ENCODE measurements at regions not wholly inside any gene's neighbourhood (a gene's known extent, or its start where the extent isn't known, plus 50 kb on each side); places are given as distances from the start of the nearest gene placed in this dataset.

DNA sequence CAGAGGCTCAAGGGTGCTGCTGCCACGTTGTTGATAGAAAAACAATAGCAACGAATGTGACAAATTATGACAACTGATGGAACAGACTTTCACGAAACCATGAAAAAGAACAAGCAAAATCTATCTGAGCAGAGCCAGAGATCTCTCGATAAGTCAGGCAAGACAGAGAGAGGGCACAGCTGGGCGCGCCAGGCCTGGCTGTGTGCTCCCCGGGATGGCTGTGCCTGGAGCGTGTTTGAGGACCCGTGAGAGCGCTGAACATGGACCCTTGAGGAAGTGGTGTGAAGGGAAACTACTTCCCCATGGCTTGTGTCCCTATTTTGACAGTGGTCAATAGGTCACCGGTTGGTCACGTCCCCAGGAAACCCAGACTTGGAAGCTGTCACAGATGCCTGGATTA, 83.1 kb upstream of the FGF3 start:
- Histone ChIP-seq H3K36me3 (ENCODE audit: insufficient read depth, low read length) (no peaks in the 10 kb centered on the region), H3K4me3 (ENCODE audit: low read length in 2 of 2) (no peak overlapping the region), H3K4me1 (ENCODE audit: insufficient read depth, low read length) (no peaks in the 10 kb centered on the region), H3K27ac (ENCODE audit: low read depth, low read length) (no peak overlapping the region), H3K27me3 (ENCODE audit: insufficient read depth, low read length) (no peaks in the 10 kb centered on the region), H3K9me3 (ENCODE audit: control insufficient read depth in 1 of 2, low read length in 2 of 2) (no peaks in the 10 kb centered on the region)
- no peak for DNase-seq
- no peaks in the 10 kb centered on the region for H3K4me1 Mint-ChIP-seq
- POLR2A ChIA-PET (ENCODE audit: partially characterized antibody), result no interaction called here
- CTCF ChIA-PET (ENCODE audit: partially characterized antibody), result interaction anchor here (0.5 to 1.3 kb wide), 2 partner anchors 13 to 133 kb away, joined by 3 to 6 read pairs; no protein-coding TSS in a partner anchor
- peaks cover 14 to 24% of the 10 kb centered on the region in 2 donors for H3K27me3 Mint-ChIP-seq
- intact Hi-C loops (cut with micrococcal nuclease), result no loop called here
- no peak overlapping the region for H3K4me3 Mint-ChIP-seq
- H3K9me3 Mint-ChIP-seq, result no peaks in the 10 kb centered on the region
- no peak overlapping the region for H3K27ac Mint-ChIP-seq
- H3K36me3 Mint-ChIP-seq, result no peaks in the 10 kb centered on the region

DNA sequence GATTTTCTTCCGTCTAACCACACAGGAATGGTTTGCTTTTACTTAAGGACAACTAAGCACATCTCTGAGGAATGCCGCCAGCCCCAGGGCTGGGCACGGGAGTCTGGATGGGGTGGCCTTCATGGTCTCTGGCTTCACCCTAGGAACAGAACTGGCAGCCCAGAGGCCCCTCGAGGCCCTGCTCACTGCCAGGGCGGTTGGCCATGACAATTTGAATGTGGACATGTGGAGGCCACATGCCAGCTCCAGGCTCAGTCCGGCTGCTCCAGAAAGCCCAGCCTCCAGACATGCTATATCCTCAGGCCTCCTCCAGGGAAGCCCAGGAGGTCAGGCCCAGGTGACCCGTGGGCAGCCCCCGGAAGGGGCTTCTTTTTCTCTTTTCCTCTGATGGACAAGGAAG, 84.0 kb upstream of the FGF3 start:
- Mint-ChIP-seq H3K27me3 (peaks cover 14 to 29% of the 10 kb centered on the region in 2 donors), H3K27ac (no peak overlapping the region), H3K4me1 (no peaks in the 10 kb centered on the region), H3K36me3 (no peaks in the 10 kb centered on the region), H3K9me3 (no peaks in the 10 kb centered on the region), H3K4me3 (no peak overlapping the region)
- H3K4me3 ChIP-seq (ENCODE audit: low read length in 2 of 2), result no peak overlapping the region
- CTCF ChIA-PET (ENCODE audit: partially characterized antibody), result no interaction called here
- POLR2A ChIA-PET (ENCODE audit: partially characterized antibody), result no interaction called here
- no peaks in the 10 kb centered on the region for H3K36me3 ChIP-seq (ENCODE audit: insufficient read depth, low read length)
- DNase-seq, result no peak
- intact Hi-C loops (cut with micrococcal nuclease), result no loop called here
- H3K9me3 ChIP-seq (ENCODE audit: control insufficient read depth in 1 of 2, low read length in 2 of 2), result no peaks in the 10 kb centered on the region
- no peaks in the 10 kb centered on the region for H3K27me3 ChIP-seq (ENCODE audit: insufficient read depth, low read length)
- H3K27ac ChIP-seq (ENCODE audit: low read depth, low read length), result no peak overlapping the region
- no peaks in the 10 kb centered on the region for H3K4me1 ChIP-seq (ENCODE audit: insufficient read depth, low read length)

DNA sequence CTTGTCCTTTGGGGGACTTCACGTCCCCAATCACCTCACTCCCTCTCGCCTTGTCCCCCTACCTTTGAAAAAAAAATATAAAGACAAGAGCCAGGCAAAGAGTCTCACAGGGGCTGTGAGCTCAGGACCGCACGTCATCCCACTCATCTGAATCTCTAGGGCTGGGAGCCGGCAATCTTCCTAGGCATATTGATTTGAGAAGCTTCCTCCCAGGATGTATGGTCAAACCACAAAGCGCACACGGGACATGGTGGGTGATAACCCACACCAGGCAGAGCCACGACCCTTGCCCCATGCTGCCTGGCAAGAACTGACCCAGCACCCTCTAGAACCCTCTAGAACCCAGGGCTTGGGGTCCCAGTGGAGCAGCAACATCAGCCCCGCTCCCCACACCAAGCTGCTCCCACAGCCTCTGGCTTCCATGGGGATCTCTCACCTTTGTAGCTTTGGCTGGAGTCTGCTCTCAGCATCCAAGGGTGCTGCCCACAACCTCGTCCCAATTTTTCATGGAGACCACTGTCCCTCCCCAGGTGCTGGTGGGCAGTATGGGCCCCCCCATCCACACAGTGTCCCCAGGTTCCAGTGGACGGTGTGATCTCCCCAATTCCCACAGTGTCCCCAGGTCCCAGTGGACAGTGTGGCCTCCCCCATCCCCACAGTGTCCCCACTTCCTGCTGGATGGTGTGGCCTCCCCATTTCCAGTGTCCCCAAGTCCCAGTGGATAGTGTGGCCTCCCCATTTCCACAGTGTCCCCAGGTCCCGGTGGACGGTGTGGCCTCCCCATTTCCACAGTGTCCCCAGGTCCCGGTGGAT, 85.2 kb upstream of the FGF3 start:
- Histone ChIP-seq H3K36me3 (ENCODE audit: insufficient read depth, low read length) (no peaks in the 10 kb centered on the region), H3K4me3 (ENCODE audit: low read length in 2 of 2) (no peak overlapping the region), H3K9me3 (ENCODE audit: control insufficient read depth in 1 of 2, low read length in 2 of 2) (no peaks in the 10 kb centered on the region), H3K27ac (ENCODE audit: low read depth, low read length) (no peak overlapping the region), H3K4me1 (ENCODE audit: insufficient read depth, low read length) (no peaks in the 10 kb centered on the region), H3K27me3 (ENCODE audit: insufficient read depth, low read length) (no peaks in the 10 kb centered on the region)
- Mint-ChIP-seq H3K27ac (no peak overlapping the region), H3K4me3 (no peak overlapping the region), H3K27me3 (peaks cover 14 to 26% of the 10 kb centered on the region in 2 donors), H3K4me1 (no peaks in the 10 kb centered on the region), H3K9me3 (no peaks in the 10 kb centered on the region), H3K36me3 (no peaks in the 10 kb centered on the region)
- CTCF ChIA-PET (ENCODE audit: partially characterized antibody), result no interaction called here
- intact Hi-C loops (cut with micrococcal nuclease), result no loop called here
- no peak for DNase-seq
- POLR2A ChIA-PET (ENCODE audit: partially characterized antibody), result no interaction called here

DNA sequence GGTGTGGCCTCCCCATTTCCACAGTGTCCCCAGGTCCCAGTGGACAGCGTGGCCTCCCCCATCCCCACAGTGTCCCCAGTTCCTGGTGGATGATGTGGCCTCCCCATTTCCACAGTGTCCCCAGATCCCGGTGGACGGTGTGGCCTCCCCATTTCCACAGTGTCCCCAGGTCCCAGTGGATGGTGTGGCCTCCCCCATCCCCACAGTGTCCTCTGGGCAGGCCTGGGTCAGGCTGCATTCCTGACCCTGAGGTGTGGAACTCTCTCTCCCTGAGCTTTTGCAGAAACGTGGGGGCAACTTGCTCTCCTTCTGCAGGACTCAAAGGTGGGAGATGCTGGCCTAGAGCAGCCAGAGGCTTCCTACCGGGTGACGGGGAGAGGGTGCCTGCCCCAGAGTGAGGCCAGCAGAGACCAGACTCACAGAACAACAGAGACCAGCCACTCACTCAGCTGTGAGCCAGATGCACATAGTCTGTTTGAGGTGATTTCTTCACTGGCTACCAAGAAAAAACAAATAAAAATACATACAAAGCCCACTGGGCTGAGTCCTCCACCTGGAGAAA, 85.8 kb upstream of the FGF3 start:
- Histone ChIP-seq H3K4me3 (ENCODE audit: low read length in 2 of 2) (no peak overlapping the region), H3K4me1 (ENCODE audit: insufficient read depth, low read length) (no peaks in the 10 kb centered on the region), H3K27ac (ENCODE audit: low read depth, low read length) (no peak overlapping the region), H3K36me3 (ENCODE audit: insufficient read depth, low read length) (no peaks in the 10 kb centered on the region), H3K9me3 (ENCODE audit: control insufficient read depth in 1 of 2, low read length in 2 of 2) (no peaks in the 10 kb centered on the region), H3K27me3 (ENCODE audit: insufficient read depth, low read length) (no peaks in the 10 kb centered on the region)
- no peak for DNase-seq
- CTCF ChIA-PET (ENCODE audit: partially characterized antibody), result no interaction called here
- no peak overlapping the region for H3K27ac Mint-ChIP-seq
- peaks cover 11 to 25% of the 10 kb centered on the region in 2 donors for H3K27me3 Mint-ChIP-seq
- POLR2A ChIA-PET (ENCODE audit: partially characterized antibody), result no interaction called here
- H3K36me3 Mint-ChIP-seq, result no peaks in the 10 kb centered on the region
- intact Hi-C loops (cut with micrococcal nuclease), result no loop called here
- H3K9me3 Mint-ChIP-seq, result no peaks in the 10 kb centered on the region
- no peak overlapping the region for H3K4me3 Mint-ChIP-seq
- no peaks in the 10 kb centered on the region for H3K4me1 Mint-ChIP-seq

DNA sequence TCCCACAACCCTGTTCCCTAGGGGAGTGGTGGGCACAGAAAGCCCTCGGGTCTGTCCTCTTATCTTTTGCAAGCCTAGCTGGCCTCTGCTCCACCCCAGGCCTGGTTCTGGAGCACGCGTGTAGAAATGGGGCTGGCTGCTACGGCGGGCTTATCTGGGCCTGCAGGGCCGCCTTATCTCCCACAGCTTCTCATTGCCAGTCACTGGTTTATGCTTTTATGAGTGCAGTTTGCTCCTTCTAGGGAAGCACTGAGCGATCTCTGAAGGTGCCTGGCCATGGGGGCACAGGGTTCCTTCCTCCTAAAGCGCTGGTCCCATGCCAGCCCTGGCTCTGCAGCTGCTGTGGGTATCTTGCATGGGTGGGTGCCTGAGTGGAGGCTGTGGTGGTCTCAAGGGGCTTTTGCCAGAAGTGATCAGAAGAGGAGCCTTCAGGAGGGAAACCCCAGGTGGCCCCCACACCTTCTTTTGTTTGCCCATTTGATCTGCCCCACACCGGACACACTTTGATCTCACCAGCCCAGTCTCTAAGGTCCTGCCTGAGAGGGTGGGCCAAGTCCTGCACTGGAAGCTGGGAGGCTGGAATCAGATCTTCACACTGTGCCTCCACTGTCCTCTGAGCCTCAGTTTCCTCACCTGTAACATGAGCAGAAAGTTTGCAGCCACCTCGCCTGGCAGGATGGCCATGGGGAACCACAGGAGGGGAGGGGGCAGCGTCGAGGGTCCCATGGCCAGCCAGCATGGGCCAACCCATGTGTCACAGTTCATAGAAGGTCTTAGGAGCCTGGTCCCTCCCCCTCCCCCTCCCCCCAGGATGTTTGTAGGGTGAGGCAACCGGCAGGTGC, 86.6 kb upstream of the FGF3 start:
- Mint-ChIP-seq H3K27ac (peak overlapping the region in 1 of 7 donors; percentile 48), H3K36me3 (no peaks in the 10 kb centered on the region), H3K4me1 (no peaks in the 10 kb centered on the region), H3K4me3 (no peak overlapping the region), H3K9me3 (no peaks in the 10 kb centered on the region), H3K27me3 (peaks cover 11 to 23% of the 10 kb centered on the region in 2 donors)
- no peak overlapping the region for H3K27ac ChIP-seq (ENCODE audit: low read depth, low read length)
- intact Hi-C loops (cut with micrococcal nuclease), result no loop called here
- no peak for DNase-seq
- no peaks in the 10 kb centered on the region for H3K9me3 ChIP-seq (ENCODE audit: control insufficient read depth in 1 of 2, low read length in 2 of 2)
- ChIA-PET POLR2A (ENCODE audit: partially characterized antibody) (no interaction called here), CTCF (ENCODE audit: partially characterized antibody) (no interaction called here)
- H3K36me3 ChIP-seq (ENCODE audit: insufficient read depth, low read length), result no peaks in the 10 kb centered on the region
- no peak overlapping the region for H3K4me3 ChIP-seq (ENCODE audit: low read length in 2 of 2)
- H3K4me1 ChIP-seq (ENCODE audit: insufficient read depth, low read length), result no peaks in the 10 kb centered on the region
- no peaks in the 10 kb centered on the region for H3K27me3 ChIP-seq (ENCODE audit: insufficient read depth, low read length)

DNA sequence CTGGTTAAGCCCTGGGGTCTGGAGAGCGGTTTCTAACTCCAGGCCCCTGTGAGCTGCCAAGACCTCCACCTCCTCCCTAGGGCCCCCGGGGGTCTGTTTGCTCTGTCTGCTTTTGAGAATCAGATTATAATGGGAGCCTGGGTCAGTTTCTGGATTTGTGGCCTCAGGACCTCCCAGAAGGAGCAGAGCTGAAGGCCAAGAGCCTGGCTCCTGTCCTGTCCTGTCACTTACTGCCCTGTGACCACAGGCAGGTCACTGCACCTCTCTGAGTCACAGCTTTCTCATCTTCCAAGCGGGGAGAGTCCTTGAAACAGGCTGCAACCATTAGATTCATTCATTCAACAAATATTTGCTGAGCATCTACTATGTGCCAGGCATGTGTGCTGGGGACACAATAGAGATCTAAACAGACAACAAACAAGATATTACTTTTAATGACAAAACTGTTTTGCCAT, 87.3 kb upstream of the FGF3 start:
- Histone ChIP-seq H3K27ac (ENCODE audit: low read depth, low read length) (no peak overlapping the region), H3K27me3 (ENCODE audit: insufficient read depth, low read length) (no peaks in the 10 kb centered on the region), H3K36me3 (ENCODE audit: insufficient read depth, low read length) (no peaks in the 10 kb centered on the region), H3K4me3 (ENCODE audit: low read length in 2 of 2) (no peak overlapping the region), H3K9me3 (ENCODE audit: control insufficient read depth in 1 of 2, low read length in 2 of 2) (no peaks in the 10 kb centered on the region), H3K4me1 (ENCODE audit: insufficient read depth, low read length) (no peaks in the 10 kb centered on the region)
- no peak for DNase-seq
- intact Hi-C loops (cut with micrococcal nuclease), result no loop called here
- POLR2A ChIA-PET (ENCODE audit: partially characterized antibody), result no interaction called here
- peaks cover 11 to 21% of the 10 kb centered on the region in 2 donors for H3K27me3 Mint-ChIP-seq
- H3K4me1 Mint-ChIP-seq, result no peaks in the 10 kb centered on the region
- no peaks in the 10 kb centered on the region for H3K36me3 Mint-ChIP-seq
- CTCF ChIA-PET (ENCODE audit: partially characterized antibody), result no interaction called here
- H3K9me3 Mint-ChIP-seq, result no peaks in the 10 kb centered on the region
- no peak overlapping the region for H3K4me3 Mint-ChIP-seq
- no peak overlapping the region for H3K27ac Mint-ChIP-seq

DNA sequence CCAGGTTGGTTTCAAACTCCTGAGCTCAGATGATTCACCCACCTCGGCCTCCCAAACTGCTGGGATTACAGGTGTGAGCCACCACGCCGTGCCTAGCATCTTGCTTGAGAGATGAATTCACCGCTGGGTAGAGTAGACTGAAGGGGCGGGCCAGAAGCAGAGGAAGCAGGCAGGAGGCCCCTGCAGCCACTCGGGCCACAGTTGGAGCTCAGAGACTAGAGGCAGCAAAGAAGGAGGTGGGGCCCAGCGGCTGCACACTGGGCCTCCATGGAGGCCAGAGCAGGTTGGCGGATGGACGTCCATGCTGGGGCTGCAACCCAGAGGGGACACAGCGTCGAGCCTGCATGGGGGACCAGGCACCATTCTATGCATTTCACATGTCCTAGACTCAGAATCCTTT, 88.4 kb upstream of the FGF3 start:
- no peaks in the 10 kb centered on the region for H3K4me1 ChIP-seq (ENCODE audit: insufficient read depth, low read length)
- no peak for DNase-seq
- H3K9me3 ChIP-seq (ENCODE audit: control insufficient read depth in 1 of 2, low read length in 2 of 2), result no peaks in the 10 kb centered on the region
- Mint-ChIP-seq H3K27ac (no peak overlapping the region), H3K4me1 (no peaks in the 10 kb centered on the region), H3K27me3 (peaks cover 13 to 24% of the 10 kb centered on the region in 2 donors), H3K36me3 (no peaks in the 10 kb centered on the region), H3K9me3 (no peaks in the 10 kb centered on the region), H3K4me3 (no peak overlapping the region)
- POLR2A ChIA-PET (ENCODE audit: partially characterized antibody), result no interaction called here
- CTCF ChIA-PET (ENCODE audit: partially characterized antibody), result interaction anchor here (1.1 kb wide), 1 partner anchor 289 kb away, joined by 4 read pairs; no protein-coding TSS in a partner anchor
- no peaks in the 10 kb centered on the region for H3K36me3 ChIP-seq (ENCODE audit: insufficient read depth, low read length)
- H3K4me3 ChIP-seq (ENCODE audit: low read length in 2 of 2), result no peak overlapping the region
- no peaks in the 10 kb centered on the region for H3K27me3 ChIP-seq (ENCODE audit: insufficient read depth, low read length)
- intact Hi-C loops (cut with micrococcal nuclease), result no loop called here
- H3K27ac ChIP-seq (ENCODE audit: low read depth, low read length), result no peak overlapping the region

All from CD4-positive, alpha-beta memory T cell (primary cell).